Hepatocyte (in vitro differentiated cells): ENCODE measurements at regions not wholly inside any gene's neighbourhood (a gene's known extent, or its start where the extent isn't known, plus 50 kb on each side); places are given as distances from the start of the nearest gene placed in this dataset.
"Not testable (repeated sequence)": the region's sequence is repeated elsewhere in the genome, so short reads cannot be mapped to it uniquely, and the experiment has no call there.

Source experiments
- DNase-seq: peaks from one replicate; pipeline ENCODE4 v3.0.0-alpha.2; 2016; ENCODE audit warnings: low spot score
- H2AFZ ChIP-seq: fragments of 200-600 bp; sonication (generic); 2 replicates; pipeline ENCODE4 v1.6.0; 2016; ENCODE audit warnings: antibody characterized with exemption, mild to moderate bottlenecking
- H3K27ac ChIP-seq: fragments of 200-600 bp; sonication (generic); 2 replicates; pipeline ENCODE4 v1.5.1; 2016; ENCODE audit warnings: mild to moderate bottlenecking
- H3K27me3 ChIP-seq: fragments of 200-600 bp; sonication (generic); 2 replicates; pipeline ENCODE4 v1.6.1; 2016
- H3K36me3 ChIP-seq: fragments of 200-600 bp; sonication (generic); replicated peaks from 2 replicates; pipeline ENCODE4 v1.5.1; 2016; ENCODE audit warnings: low read depth; ENCODE audit not compliant: insufficient read depth
- H3K4me1 ChIP-seq: fragments of 200-600 bp; sonication (generic); 2 replicates; pipeline ENCODE4 v1.5.1; 2016; ENCODE audit warnings: mild to moderate bottlenecking, moderate library complexity; ENCODE audit not compliant: insufficient read depth
- H3K4me2 ChIP-seq: fragments of 200-600 bp; sonication (generic); 2 replicates; pipeline ENCODE4 v1.6.0; 2016
- H3K4me3 ChIP-seq: fragments of 200-600 bp; sonication (generic); 2 replicates; pipeline ENCODE4 v1.5.1; 2016; ENCODE audit warnings: mild to moderate bottlenecking
- H3K79me2 ChIP-seq: fragments of 200-600 bp; sonication (generic); 2 replicates; pipeline ENCODE4 v1.6.0; 2017; ENCODE audit warnings: mild to moderate bottlenecking
- H3K9me2 ChIP-seq: fragments of 200-600 bp; sonication (generic); replicated peaks from 2 replicates; pipeline ENCODE4 v1.6.0; 2017; ENCODE audit warnings: mild to moderate bottlenecking; ENCODE audit not compliant: insufficient read depth
- H3K9me3 ChIP-seq: fragments of 200-600 bp; sonication (generic); 2 replicates; pipeline ENCODE4 v1.5.1; 2016; ENCODE audit warnings: low read depth, mild to moderate bottlenecking
- H4K20me1 ChIP-seq: fragments of 200-600 bp; sonication (generic); 2 replicates; pipeline ENCODE4 v1.6.0; 2016; ENCODE audit warnings: mild to moderate bottlenecking; ENCODE audit not compliant: insufficient read depth, poor library complexity, severe bottlenecking
- CTCF ChIP-seq: fragments of 200-600 bp; sonication (generic); IDR thresholded peaks from 2 replicates; pipeline ENCODE4 v1.5.1; 2016; ENCODE audit warnings: antibody characterized with exemption, mild to moderate bottlenecking; ENCODE audit not compliant: poor library complexity
- EZH2 ChIP-seq: fragments of 200-600 bp; sonication (generic); IDR thresholded peaks from 2 replicates; pipeline ENCODE4 v1.6.1; 2016; ENCODE audit warnings: antibody characterized with exemption, mild to moderate bottlenecking, borderline replicate concordance
- EZH2phosphoT487 ChIP-seq: fragments of 200-600 bp; sonication (generic); IDR thresholded peaks from one replicate; pipeline ENCODE4 v1.6.1; 2018; ENCODE audit warnings: antibody characterized with exemption, mild to moderate bottlenecking, low read depth, moderate library complexity; ENCODE audit not compliant: unreplicated experiment, severe bottlenecking
- WGBS: methylation state at CpG from one replicate; pipeline ENCODE4 v1.1.6; 2016; ENCODE audit warnings: low lambda C conversion rate; ENCODE audit errors: missing lambda C conversion rate; 5-methylcytosine and 5-hydroxymethylcytosine counted together

GRCh38 chr5:124103671-124104070, 591.7 kb downstream of the CSNK1G3 start:
- Histone ChIP-seq H3K36me3 (no peaks in the 10 kb centered on the region), H2AFZ (no peak overlapping the region), H4K20me1 (no peaks in the 10 kb centered on the region), H3K27me3 (no peaks in the 10 kb centered on the region), H3K27ac (no peak overlapping the region), H3K4me3 (no peak overlapping the region), H3K9me2 (no peaks in the 10 kb centered on the region), H3K4me1 (no peaks in the 10 kb centered on the region), H3K79me2 (no peaks in the 10 kb centered on the region), H3K4me2 (no peak overlapping the region), H3K9me3 (no peaks in the 10 kb centered on the region)
- no peak for TF ChIP-seq EZH2
- TF ChIP-seq CTCF = no peak
- no peak for TF ChIP-seq EZH2phosphoT487
- no peak for DNase-seq
- WGBS = 31% methylated on average over 1 of the region's 1 CpG

GRCh38 chr5:124103056-124103455, 591.1 kb downstream of the CSNK1G3 start:
- H3K9me2 ChIP-seq, H3K4me3 ChIP-seq, H3K4me1 ChIP-seq, H3K9me3 ChIP-seq, H3K27me3 ChIP-seq, H3K27ac ChIP-seq, H3K79me2 ChIP-seq, DNase-seq, H2AFZ ChIP-seq, H4K20me1 ChIP-seq, H3K36me3 ChIP-seq, H3K4me2 ChIP-seq: not testable (repeated sequence)
- 86% methylated on average over 5 of the region's 5 CpGs for WGBS

GRCh38 chr5:124102486-124102885, 590.5 kb downstream of the CSNK1G3 start:
- H3K4me3 ChIP-seq = no peak overlapping the region
- no peaks in the 10 kb centered on the region for H3K27me3 ChIP-seq
- H3K9me3 ChIP-seq = no peaks in the 10 kb centered on the region
- H3K9me2 ChIP-seq = no peaks in the 10 kb centered on the region
- 86% methylated on average over 3 of the region's 3 CpGs for WGBS
- TF ChIP-seq EZH2 = no peak
- no peak for TF ChIP-seq CTCF
- no peak for TF ChIP-seq EZH2phosphoT487
- DNase-seq = no peak
- H3K36me3 ChIP-seq = no peaks in the 10 kb centered on the region
- no peaks in the 10 kb centered on the region for H3K4me1 ChIP-seq
- H4K20me1 ChIP-seq = no peaks in the 10 kb centered on the region
- H3K4me2 ChIP-seq = no peak overlapping the region
- no peaks in the 10 kb centered on the region for H3K79me2 ChIP-seq
- H3K27ac ChIP-seq = no peak overlapping the region
- no peak overlapping the region for H2AFZ ChIP-seq

GRCh38 chr5:124093658-124094057, 581.7 kb downstream of the CSNK1G3 start:
- H3K79me2 ChIP-seq = no peaks in the 10 kb centered on the region
- 93% methylated on average over 1 of the region's 1 CpG for WGBS
- no peaks in the 10 kb centered on the region for H3K36me3 ChIP-seq
- H3K4me1 ChIP-seq = peaks cover 3% of the 10 kb centered on the region
- H3K4me2 ChIP-seq = no peak overlapping the region
- H2AFZ ChIP-seq = no peak overlapping the region
- TF ChIP-seq EZH2 = no peak
- TF ChIP-seq EZH2phosphoT487 = no peak
- TF ChIP-seq CTCF = no peak
- no peaks in the 10 kb centered on the region for H4K20me1 ChIP-seq
- DNase-seq = no peak
- no peaks in the 10 kb centered on the region for H3K27me3 ChIP-seq
- H3K9me3 ChIP-seq = no peaks in the 10 kb centered on the region
- no peaks in the 10 kb centered on the region for H3K9me2 ChIP-seq
- H3K4me3 ChIP-seq = no peak overlapping the region
- no peak overlapping the region for H3K27ac ChIP-seq
